H54 (cell line): ENCODE measurements at regions not wholly inside any gene's neighbourhood (a gene's known extent, or its start where the extent isn't known, plus 50 kb on each side); places are given as distances from the start of the nearest gene placed in this dataset.

Experiments
- DNase-seq: peaks from one replicate; pipeline ENCODE4 v3.0.0; 2011; ENCODE audit warnings: low spot score, mixed read lengths; ENCODE audit not compliant: insufficient read length
- FAIRE-seq: peaks from 3 replicates; lab custom pipeline; 2011; peaks lifted over from hg19 to GRCh38; lab: Jason Lieb, UNC
- POLR2A ChIP-seq: IDR thresholded peaks from 2 replicates; pipeline ENCODE4 v1.6.1; 2011; ENCODE audit warnings: low read depth, mild to moderate bottlenecking, low read length

DNA sequence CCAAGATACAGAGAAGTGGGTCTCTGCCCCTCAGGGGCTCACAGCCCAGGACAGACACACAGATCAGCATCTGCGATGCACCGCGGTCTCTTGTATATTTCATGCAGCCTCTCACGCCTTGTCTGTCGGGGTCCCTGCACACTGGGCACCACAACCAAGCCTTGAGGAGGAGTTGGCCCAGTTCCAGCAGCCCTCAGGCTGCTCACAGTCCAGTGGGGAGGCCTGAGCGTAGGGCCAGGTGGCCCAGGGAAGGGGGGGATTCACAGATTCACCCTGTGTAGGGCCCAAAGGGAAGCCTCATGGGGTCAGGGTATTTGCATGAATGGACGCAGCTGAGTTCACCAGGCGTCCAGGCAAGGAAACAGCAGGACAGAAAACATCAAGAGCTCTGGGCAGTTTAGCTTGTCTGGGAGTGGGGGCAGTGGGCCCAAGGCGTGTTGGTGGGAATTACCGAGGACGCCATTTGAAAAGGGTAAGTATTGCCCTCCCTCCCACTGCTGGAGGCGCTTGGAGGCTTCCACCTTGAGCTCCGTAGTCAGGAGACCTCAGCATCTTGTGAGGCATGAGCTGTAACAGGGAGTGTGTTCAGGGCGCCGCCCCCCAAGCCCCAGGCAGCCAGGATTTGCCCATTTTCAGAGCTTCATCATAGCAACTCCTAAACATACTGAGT is 129.1 kb upstream of the CHST15 start:
- FAIRE-seq = no peak
- no peak for DNase-seq
- TF ChIP-seq POLR2A = no peak

GRCh38 chr10:124221356-124222317 is 128.2 kb upstream of the CHST15 start:
- DNase-seq = no peak
- FAIRE-seq = no peak
- no peak for TF ChIP-seq POLR2A

DNA sequence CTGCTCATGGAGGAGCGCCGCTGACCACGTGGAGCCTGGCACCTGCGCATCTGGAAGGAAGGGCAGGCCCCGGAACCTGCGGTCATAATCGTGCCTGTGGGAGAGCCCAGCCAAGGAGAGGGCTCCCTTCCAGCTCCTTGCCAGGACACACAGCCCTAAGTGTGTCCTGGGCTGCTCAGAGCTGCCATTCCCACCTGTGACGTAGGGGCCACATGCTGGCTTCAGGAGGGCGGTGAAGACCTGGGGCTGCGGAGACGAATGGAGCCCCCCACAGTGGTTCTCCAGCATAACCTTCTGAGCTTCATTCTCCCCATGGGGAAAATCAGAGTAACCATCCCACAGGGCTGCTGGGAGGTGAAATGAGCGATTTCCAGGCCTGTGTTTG is 127.6 kb upstream of the CHST15 start:
- TF ChIP-seq POLR2A = no peak
- FAIRE-seq (no peak), DNase-seq (no peak)

- FAIRE-seq (no peak), DNase-seq (no peak)
- TF ChIP-seq POLR2A = no peak
Observed at GRCh38 chr10:124220547-124220946, 127.1 kb upstream of the CHST15 start.

GRCh38 chr10:124219655-124220054 is 126.3 kb upstream of the CHST15 start:
- DNase-seq (no peak), FAIRE-seq (no peak)
- no peak for TF ChIP-seq POLR2A

DNA sequence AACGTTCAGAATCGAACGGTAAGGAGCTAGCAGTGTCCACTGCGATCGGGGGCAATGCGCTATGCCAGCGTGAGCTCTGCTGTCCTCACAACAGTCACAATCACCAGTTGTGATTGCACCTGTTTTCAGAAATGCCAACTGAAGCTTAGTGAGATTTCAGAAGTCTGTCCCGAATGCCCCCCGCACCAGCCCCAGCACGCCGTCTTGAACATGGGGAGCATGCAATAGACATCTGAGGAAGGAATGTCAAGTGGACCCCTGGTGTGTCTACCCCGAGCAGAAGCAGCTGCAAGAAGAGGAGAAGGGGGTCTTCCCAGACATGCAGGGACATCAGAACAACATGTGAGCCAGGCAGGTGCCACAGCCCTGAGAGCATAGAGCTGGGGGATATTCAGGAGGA is 125.7 kb upstream of the CHST15 start:
- FAIRE-seq = no peak
- TF ChIP-seq POLR2A = no peak

DNA sequence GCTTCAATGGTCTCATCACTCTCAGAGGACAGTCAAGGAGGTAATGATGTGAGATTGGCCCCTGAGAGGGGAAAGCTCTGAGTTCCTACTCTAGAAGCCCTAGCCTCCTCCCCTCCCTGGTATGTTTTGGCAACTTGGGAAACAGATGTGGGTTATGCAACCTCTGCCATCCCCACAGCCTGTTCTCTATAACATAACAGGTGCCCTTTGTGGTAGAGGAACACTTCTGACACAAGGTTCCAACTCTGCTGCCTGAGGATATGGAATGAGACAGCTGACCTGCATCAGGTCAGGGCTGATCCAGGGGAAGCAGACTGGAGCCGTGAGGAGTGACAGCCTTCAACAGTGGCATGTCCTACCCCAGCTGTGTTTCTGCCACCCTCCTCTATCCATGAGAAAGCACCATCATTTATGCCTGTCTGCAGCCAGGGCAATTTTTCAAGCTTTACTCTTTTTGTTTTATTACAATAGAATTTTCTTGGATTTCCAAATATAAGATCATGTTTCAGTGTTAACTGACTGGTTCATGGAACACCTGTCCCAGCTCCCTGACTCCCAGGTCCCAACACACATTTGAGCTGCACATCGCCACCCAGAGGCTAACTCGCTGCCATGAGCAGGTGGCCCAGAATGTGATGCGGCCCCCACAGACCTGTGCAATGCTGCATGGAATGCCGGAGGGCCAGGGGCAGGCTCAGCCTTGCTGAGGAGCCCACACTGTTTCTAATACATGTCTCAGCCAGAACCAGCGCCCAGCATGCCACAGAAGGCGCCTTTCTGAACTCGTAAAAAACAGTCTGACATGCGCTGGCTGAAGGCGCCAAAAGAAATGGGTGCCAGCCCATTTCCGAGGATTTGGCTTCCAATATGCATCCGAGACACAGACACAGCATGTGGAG is 124.8 kb upstream of the CHST15 start:
- TF ChIP-seq POLR2A = no peak
- no peak for DNase-seq
- FAIRE-seq = no peak

More for the DNA sequence above, 125.7 kb upstream of the CHST15 start:
- DNase-seq = no peak

- no peak for FAIRE-seq
- no peak for DNase-seq
- no peak for TF ChIP-seq POLR2A
Observed at GRCh38 chr10:124217031-124217430, 123.6 kb upstream of the CHST15 start.

- no peak for DNase-seq
- no peak for TF ChIP-seq POLR2A
- FAIRE-seq = no peak
Observed at GRCh38 chr10:124214610-124215375, 121.4 kb upstream of the CHST15 start.

GRCh38 chr10:124213899-124214510 is 120.6 kb upstream of the CHST15 start:
- no peak for TF ChIP-seq POLR2A
- DNase-seq (no peak), FAIRE-seq (no peak)

- DNase-seq (no peak), FAIRE-seq (no peak)
- TF ChIP-seq POLR2A = no peak
Observed at GRCh38 chr10:124213471-124213870, 120.1 kb upstream of the CHST15 start.

- no peak for FAIRE-seq
- DNase-seq = no peak
- TF ChIP-seq POLR2A = no peak
Observed at GRCh38 chr10:124212702-124213101, 119.3 kb upstream of the CHST15 start.
